ENCODE measurements at regions not wholly inside any gene's neighbourhood (a gene's known extent, or its start where the extent isn't known, plus 50 kb on each side); places are given as distances from the start of the nearest gene placed in this dataset.

- no peak for TF ChIP-seq CTCF (IDR thresholded peaks at IDR 0.05)
- Histone ChIP-seq H3K36me3 (no peaks in the 10 kb centered on the region), H3K4me1 (no peaks in the 10 kb centered on the region), H3K9me3 (no peaks in the 10 kb centered on the region), H3K27ac (no peak overlapping the region), H3K27me3 (no peaks in the 10 kb centered on the region), H3K4me3 (no peak overlapping the region)
- no peak for DNase-seq (ENCODE audit: low spot score)
Observed at GRCh38 chr5:57836331-57836730, 353.7 kb upstream of the ACTBL2 start.

- DNase-seq (ENCODE audit: low spot score): no peak
- no peaks in the 10 kb centered on the region for H3K27me3 ChIP-seq
- TF ChIP-seq CTCF (IDR thresholded peaks at IDR 0.05): no peak
- no peak overlapping the region for H3K27ac ChIP-seq
- H3K9me3 ChIP-seq: no peaks in the 10 kb centered on the region
- no peaks in the 10 kb centered on the region for H3K36me3 ChIP-seq
- no peaks in the 10 kb centered on the region for H3K4me1 ChIP-seq
- H3K4me3 ChIP-seq: no peak overlapping the region
Observed at GRCh38 chr5:57834829-57835608, 352.4 kb upstream of the ACTBL2 start.

GRCh38 chr5:57833489-57833888 lies 350.9 kb upstream of the ACTBL2 start:
- H3K27ac ChIP-seq: no peak overlapping the region
- no peaks in the 10 kb centered on the region for H3K27me3 ChIP-seq
- no peak for DNase-seq (ENCODE audit: low spot score)
- H3K4me1 ChIP-seq: no peaks in the 10 kb centered on the region
- H3K9me3 ChIP-seq: no peaks in the 10 kb centered on the region
- H3K4me3 ChIP-seq: no peak overlapping the region
- no peaks in the 10 kb centered on the region for H3K36me3 ChIP-seq
- no peak for TF ChIP-seq CTCF (IDR thresholded peaks at IDR 0.05)

GRCh38 chr5:57832875-57833274 lies 350.3 kb upstream of the ACTBL2 start:
- Histone ChIP-seq H3K4me1 (no peaks in the 10 kb centered on the region), H3K4me3 (no peak overlapping the region), H3K36me3 (no peaks in the 10 kb centered on the region), H3K27ac (no peak overlapping the region), H3K27me3 (no peaks in the 10 kb centered on the region), H3K9me3 (no peaks in the 10 kb centered on the region)
- TF ChIP-seq CTCF (IDR thresholded peaks at IDR 0.05): no peak
- DNase-seq (ENCODE audit: low spot score): no peak

GRCh38 chr5:57831932-57832331 lies 349.3 kb upstream of the ACTBL2 start:
- Histone ChIP-seq H3K27me3 (no peaks in the 10 kb centered on the region), H3K27ac (no peak overlapping the region), H3K4me1 (no peaks in the 10 kb centered on the region), H3K36me3 (no peaks in the 10 kb centered on the region), H3K4me3 (no peak overlapping the region), H3K9me3 (no peaks in the 10 kb centered on the region)
- DNase-seq (ENCODE audit: low spot score): no peak
- no peak for TF ChIP-seq CTCF (IDR thresholded peaks at IDR 0.05)

- no peak for DNase-seq (ENCODE audit: low spot score)
- no peaks in the 10 kb centered on the region for H3K27me3 ChIP-seq
- no peak overlapping the region for H3K4me3 ChIP-seq
- no peaks in the 10 kb centered on the region for H3K36me3 ChIP-seq
- TF ChIP-seq CTCF (IDR thresholded peaks at IDR 0.05): no peak
- no peaks in the 10 kb centered on the region for H3K9me3 ChIP-seq
- no peaks in the 10 kb centered on the region for H3K4me1 ChIP-seq
- no peak overlapping the region for H3K27ac ChIP-seq
Observed at GRCh38 chr5:57831090-57831489, 348.5 kb upstream of the ACTBL2 start.
